ENCODE measurements at regions not wholly inside any gene's neighbourhood (a gene's known extent, or its start where the extent isn't known, plus 50 kb on each side); places are given as distances from the start of the nearest gene placed in this dataset.

GRCh38 chr20:22833851-22834250 lies 201.3 kb upstream of the SSTR4 start:
- no peak overlapping the region for H3K4me3 ChIP-seq
- DNase-seq (no peak), ATAC-seq (no peak)
- H3K36me3 ChIP-seq (ENCODE audit: insufficient read depth in 1 of 2, low read depth in 1 of 2) = no peaks in the 10 kb centered on the region
- intact Hi-C loops (cut with DNase I) = no loop called here
- no peaks in the 10 kb centered on the region for H3K27me3 ChIP-seq (ENCODE audit: insufficient read depth in 3 of 3, low read length in 2 of 3)
- H3K27ac ChIP-seq = no peak overlapping the region
- H3K4me1 ChIP-seq = no peaks in the 10 kb centered on the region
- WGBS, 3 donors = 89% methylated on average over 8 of the region's 8 CpGs
- no peak for TF ChIP-seq CTCF (IDR thresholded peaks at IDR 0.05)
- H3K9me3 ChIP-seq = no peaks in the 10 kb centered on the region

GRCh38 chr20:22834651-22835256 lies 200.4 kb upstream of the SSTR4 start:
- ATAC-seq = no peak
- Histone ChIP-seq H3K4me3 (no peak overlapping the region), H3K27ac (no peak overlapping the region), H3K9me3 (no peaks in the 10 kb centered on the region), H3K27me3 (ENCODE audit: insufficient read depth in 3 of 3, low read length in 2 of 3) (no peaks in the 10 kb centered on the region), H3K36me3 (ENCODE audit: insufficient read depth in 1 of 2, low read depth in 1 of 2) (no peaks in the 10 kb centered on the region), H3K4me1 (no peaks in the 10 kb centered on the region)
- TF ChIP-seq CTCF (IDR thresholded peaks at IDR 0.05) = no peak
- no peak for DNase-seq
- intact Hi-C loops (cut with DNase I) = no loop called here

DNA sequence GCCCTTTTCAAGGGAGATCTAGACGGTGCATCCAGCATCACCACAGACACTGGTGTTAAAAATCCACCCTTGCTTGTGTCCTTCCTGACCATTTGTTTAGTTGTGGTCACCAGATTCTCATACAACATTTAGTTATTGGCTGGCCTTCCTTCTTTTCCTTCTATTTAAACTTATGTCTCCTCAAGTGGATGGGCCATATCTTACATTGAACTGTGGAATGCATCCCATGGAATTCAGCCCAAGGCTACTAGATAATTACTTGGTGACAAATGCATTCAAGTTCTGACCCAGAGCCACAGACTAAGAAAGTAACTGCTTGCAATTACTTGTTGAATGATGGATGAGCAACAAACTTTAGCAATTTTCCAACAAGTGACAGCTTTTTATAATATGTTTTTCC lies 198.9 kb upstream of the SSTR4 start:
- Histone ChIP-seq H3K4me1 (no peaks in the 10 kb centered on the region), H3K27me3 (ENCODE audit: insufficient read depth in 3 of 3, low read length in 2 of 3) (no peaks in the 10 kb centered on the region), H3K27ac (no peak overlapping the region), H3K9me3 (no peaks in the 10 kb centered on the region), H3K4me3 (no peak overlapping the region), H3K36me3 (ENCODE audit: insufficient read depth in 1 of 2, low read depth in 1 of 2) (no peaks in the 10 kb centered on the region)
- intact Hi-C loops (cut with DNase I) = no loop called here
- DNase-seq = no peak
- TF ChIP-seq CTCF (IDR thresholded peaks at IDR 0.05) = no peak
- WGBS, 3 donors = 57 to 72% (median 63%) methylated on average over 1 of the region's 1 CpG
- no peak for ATAC-seq

DNA sequence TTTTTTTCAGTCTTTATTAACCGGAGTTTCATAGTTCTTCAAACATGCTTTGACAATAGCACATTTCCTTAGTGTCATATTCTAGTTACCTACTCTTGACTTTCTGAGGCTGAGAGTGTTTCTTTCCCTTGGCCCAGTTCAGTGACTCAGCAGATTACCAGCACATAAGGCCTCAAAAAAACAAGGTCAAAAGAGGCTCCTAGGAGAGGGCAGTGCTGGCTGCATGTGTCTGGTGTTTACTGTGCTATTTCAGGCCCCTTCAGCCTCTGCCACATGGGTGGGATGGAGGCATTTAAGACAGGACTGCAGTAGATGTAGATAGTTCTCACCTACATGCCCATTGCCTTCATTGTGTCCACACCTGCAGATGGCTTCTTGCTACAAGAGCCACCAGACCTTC lies 198.2 kb upstream of the SSTR4 start:
- ATAC-seq (no peak), DNase-seq (no peak)
- no peak for TF ChIP-seq CTCF (IDR thresholded peaks at IDR 0.05)
- intact Hi-C loops (cut with DNase I) = no loop called here
- 90 to 94% (median 93%) methylated on average over 1 of the region's 1 CpG for WGBS, 3 donors
- Histone ChIP-seq H3K9me3 (no peaks in the 10 kb centered on the region), H3K36me3 (ENCODE audit: insufficient read depth in 1 of 2, low read depth in 1 of 2) (no peaks in the 10 kb centered on the region), H3K27ac (no peak overlapping the region), H3K4me1 (no peaks in the 10 kb centered on the region), H3K4me3 (no peak overlapping the region), H3K27me3 (ENCODE audit: insufficient read depth in 3 of 3, low read length in 2 of 3) (no peaks in the 10 kb centered on the region)

- WGBS, 3 donors = 71 to 93% (median 89%) methylated on average over 1 of the region's 1 CpG
- H3K36me3 ChIP-seq (ENCODE audit: insufficient read depth in 1 of 2, low read depth in 1 of 2) = no peaks in the 10 kb centered on the region
- intact Hi-C loops (cut with DNase I) = no loop called here
- H3K27ac ChIP-seq = no peak overlapping the region
- H3K9me3 ChIP-seq = no peaks in the 10 kb centered on the region
- no peaks in the 10 kb centered on the region for H3K4me1 ChIP-seq
- DNase-seq = no peak
- H3K4me3 ChIP-seq = no peak overlapping the region
- no peak for TF ChIP-seq CTCF (IDR thresholded peaks at IDR 0.05)
- no peak for ATAC-seq
- no peaks in the 10 kb centered on the region for H3K27me3 ChIP-seq (ENCODE audit: insufficient read depth in 3 of 3, low read length in 2 of 3)
Observed at GRCh38 chr20:22838001-22838400, 197.1 kb upstream of the SSTR4 start.

Data from psoas muscle (tissue), 7 donors.